Chondrocyte (in vitro differentiated cells): ENCODE measurements at regions not wholly inside any gene's neighbourhood (a gene's known extent, or its start where the extent isn't known, plus 50 kb on each side); places are given as distances from the start of the nearest gene placed in this dataset.

ENCODE experiments used
- DNase-seq: peaks from one replicate; pipeline ENCODE4 v3.0.0; 2021; ENCODE audit warnings: mixed read lengths, low spot score
- H3K27ac Mint-ChIP-seq: one replicate; pipeline ENCODE4 v1.8.0; 2021; ENCODE audit warnings: mild to moderate bottlenecking, moderate library complexity, mixed read lengths; ENCODE audit not compliant: unreplicated experiment
- H3K27me3 Mint-ChIP-seq: 2 replicates; pipeline ENCODE4 v1.8.0; 2021; ENCODE audit warnings: low read depth, mixed read lengths
- H3K36me3 Mint-ChIP-seq: 2 replicates; pipeline ENCODE4 v1.8.0; 2021; ENCODE audit warnings: low read depth, mixed read lengths
- H3K4me1 Mint-ChIP-seq: 2 replicates; pipeline ENCODE4 v1.8.0; 2021; ENCODE audit warnings: low read depth, mild to moderate bottlenecking, mixed read lengths
- H3K4me3 Mint-ChIP-seq: one replicate; pipeline ENCODE4 v1.8.0; 2021; ENCODE audit warnings: mild to moderate bottlenecking, moderate library complexity, mixed read lengths; ENCODE audit not compliant: unreplicated experiment
- H3K9me3 Mint-ChIP-seq: 2 replicates; pipeline ENCODE4 v1.8.0; 2021; ENCODE audit warnings: low read depth, mixed read lengths
- CTCF ChIP-seq: fragments of 200-600 bp; sonication (generic); IDR thresholded peaks from 2 replicates; pipeline ENCODE4 v1.5.0; 2021; ENCODE audit warnings: antibody characterized with exemption, mild to moderate bottlenecking, moderate library complexity

- Mint-ChIP-seq H3K9me3 (peaks cover 8% of the 10 kb centered on the region), H3K36me3 (peaks cover 2% of the 10 kb centered on the region), H3K4me1 (no peaks in the 10 kb centered on the region), H3K27ac (no peak overlapping the region), H3K4me3 (no peak overlapping the region), H3K27me3 (peaks cover 32% of the 10 kb centered on the region)
- DNase-seq = no peak
- TF ChIP-seq CTCF = no peak
Observed at GRCh38 chr12:125201090-125201489, 135.9 kb downstream of the AACS start.

- Mint-ChIP-seq H3K36me3 (peaks cover 2% of the 10 kb centered on the region), H3K4me1 (no peaks in the 10 kb centered on the region)
Observed at GRCh38 chr12:125201940-125202339, 136.7 kb downstream of the AACS start.

GRCh38 chr12:125202421-125202820, 137.2 kb downstream of the AACS start:
- no peaks in the 10 kb centered on the region for H3K36me3 Mint-ChIP-seq
- no peaks in the 10 kb centered on the region for H3K4me1 Mint-ChIP-seq
- peaks cover 8% of the 10 kb centered on the region for H3K9me3 Mint-ChIP-seq
- no peak overlapping the region for H3K4me3 Mint-ChIP-seq
- no peak overlapping the region for H3K27ac Mint-ChIP-seq
- no peak for DNase-seq
- TF ChIP-seq CTCF = no peak
- H3K27me3 Mint-ChIP-seq = peaks cover 32% of the 10 kb centered on the region

More at GRCh38 chr12:125201940-125202339, 136.7 kb downstream of the AACS start:
- H3K9me3 Mint-ChIP-seq = peaks cover 8% of the 10 kb centered on the region
- no peak overlapping the region for H3K27ac Mint-ChIP-seq
- no peak for TF ChIP-seq CTCF
- DNase-seq = no peak
- H3K27me3 Mint-ChIP-seq = peaks cover 35% of the 10 kb centered on the region
- no peak overlapping the region for H3K4me3 Mint-ChIP-seq

- H3K9me3 Mint-ChIP-seq = peaks cover 11% of the 10 kb centered on the region
- no peaks in the 10 kb centered on the region for H3K4me1 Mint-ChIP-seq
- H3K4me3 Mint-ChIP-seq = no peak overlapping the region
- H3K36me3 Mint-ChIP-seq = no peaks in the 10 kb centered on the region
- DNase-seq = no peak
- H3K27me3 Mint-ChIP-seq = peaks cover 33% of the 10 kb centered on the region
- TF ChIP-seq CTCF = peak; percentile 73
- H3K27ac Mint-ChIP-seq = no peak overlapping the region
Observed at GRCh38 chr12:125203145-125203765, 138.0 kb downstream of the AACS start.

GRCh38 chr12:125205386-125205785, 140.2 kb downstream of the AACS start:
- Mint-ChIP-seq H3K4me1 (no peaks in the 10 kb centered on the region), H3K4me3 (no peak overlapping the region), H3K36me3 (no peaks in the 10 kb centered on the region), H3K27me3 (peaks cover 45% of the 10 kb centered on the region), H3K27ac (no peak overlapping the region), H3K9me3 (peaks cover 9% of the 10 kb centered on the region)
- no peak for DNase-seq
- TF ChIP-seq CTCF = no peak
